Cardiac muscle cell (in vitro differentiated cells and primary cell): ENCODE measurements at regions not wholly inside any gene's neighbourhood (a gene's known extent, or its start where the extent isn't known, plus 50 kb on each side); places are given as distances from the start of the nearest gene placed in this dataset.

Source experiments
- DNase-seq, 2 donors: peaks; one replicate each; pipeline versions ENCODE4 v3.0.0 to v3.0.0-alpha.2; 2010 to 2017; ENCODE audit warnings: low read depth in 1 of 2, low spot score in 1 of 2
- H3K27ac ChIP-seq: fragments of 200-600 bp; sonication (generic); 2 replicates; pipeline ENCODE4 v1.5.1; 2016
- H3K27me3 ChIP-seq: fragments of 200-600 bp; sonication (generic); 2 replicates; pipeline ENCODE4 v1.6.0; 2016; ENCODE audit warnings: control low read depth
- H3K36me3 ChIP-seq: fragments of 200-600 bp; sonication (generic); 2 replicates; pipeline ENCODE4 v1.5.1; 2016; ENCODE audit warnings: control low read depth
- H3K4me1 ChIP-seq: fragments of 200-600 bp; sonication (generic); 2 replicates; pipeline ENCODE4 v1.8.1; 2017; ENCODE audit warnings: low read depth, mild to moderate bottlenecking, mixed run types
- H3K4me3 ChIP-seq: fragments of 200-600 bp; sonication (generic); 2 replicates; pipeline ENCODE4 v1.5.1; 2016; ENCODE audit warnings: mild to moderate bottlenecking
- H3K9me3 ChIP-seq: fragments of 200-600 bp; sonication (generic); 2 replicates; pipeline ENCODE4 v1.5.1; 2017; ENCODE audit warnings: low read depth, mild to moderate bottlenecking, control low read depth
- CTCF ChIP-seq: IDR thresholded peaks from 2 replicates; pipeline ENCODE4 v1.5.1; 2012; ENCODE audit warnings: low read depth, mild to moderate bottlenecking, low read length

- no peaks in the 10 kb centered on the region for H3K36me3 ChIP-seq
- no peaks in the 10 kb centered on the region for H3K9me3 ChIP-seq
- H3K27ac ChIP-seq: no peak overlapping the region
- TF ChIP-seq CTCF: no peak
- no peak for DNase-seq
- no peaks in the 10 kb centered on the region for H3K27me3 ChIP-seq
- H3K4me3 ChIP-seq: no peak overlapping the region
- no peaks in the 10 kb centered on the region for H3K4me1 ChIP-seq
Measured at GRCh38 chr12:100698518-100698917, 96.1 kb upstream of the ANO4 start.

- Histone ChIP-seq H3K27me3 (no peaks in the 10 kb centered on the region), H3K36me3 (no peaks in the 10 kb centered on the region), H3K4me1 (no peaks in the 10 kb centered on the region), H3K9me3 (no peaks in the 10 kb centered on the region), H3K27ac (no peak overlapping the region), H3K4me3 (no peak overlapping the region)
- TF ChIP-seq CTCF: no peak
- DNase-seq: no peak
Measured at GRCh38 chr12:100699209-100699608, 95.4 kb upstream of the ANO4 start.

- no peak for DNase-seq
- Histone ChIP-seq H3K9me3 (no peaks in the 10 kb centered on the region), H3K4me3 (no peak overlapping the region), H3K27ac (no peak overlapping the region), H3K4me1 (no peaks in the 10 kb centered on the region), H3K27me3 (no peaks in the 10 kb centered on the region), H3K36me3 (no peaks in the 10 kb centered on the region)
- TF ChIP-seq CTCF: no peak
Measured at GRCh38 chr12:100703337-100703736, 91.2 kb upstream of the ANO4 start.

- no peak overlapping the region for H3K4me3 ChIP-seq
- no peaks in the 10 kb centered on the region for H3K36me3 ChIP-seq
- DNase-seq: no peak
- no peaks in the 10 kb centered on the region for H3K9me3 ChIP-seq
- no peaks in the 10 kb centered on the region for H3K27me3 ChIP-seq
- TF ChIP-seq CTCF: no peak
- no peaks in the 10 kb centered on the region for H3K4me1 ChIP-seq
- no peak overlapping the region for H3K27ac ChIP-seq
Measured at GRCh38 chr12:100703868-100704267, 90.7 kb upstream of the ANO4 start.

GRCh38 chr12:100706033-100706432 lies 88.5 kb upstream of the ANO4 start:
- Histone ChIP-seq H3K27ac (no peak overlapping the region), H3K4me1 (no peaks in the 10 kb centered on the region), H3K4me3 (no peak overlapping the region), H3K9me3 (no peaks in the 10 kb centered on the region), H3K36me3 (no peaks in the 10 kb centered on the region), H3K27me3 (no peaks in the 10 kb centered on the region)
- peak in 1 of 2 donors; percentile 42 for DNase-seq
- no peak for TF ChIP-seq CTCF

- Histone ChIP-seq H3K9me3 (no peaks in the 10 kb centered on the region), H3K4me3 (no peak overlapping the region), H3K36me3 (no peaks in the 10 kb centered on the region), H3K27ac (no peak overlapping the region), H3K27me3 (peaks cover under 1% of the 10 kb centered on the region), H3K4me1 (no peaks in the 10 kb centered on the region)
- DNase-seq: no peak
- TF ChIP-seq CTCF: no peak
Measured at GRCh38 chr12:100708591-100708990, 86.0 kb upstream of the ANO4 start.
